Transverse colon (tissue), 4 donors: ENCODE measurements at regions not wholly inside any gene's neighbourhood (a gene's known extent, or its start where the extent isn't known, plus 50 kb on each side); places are given as distances from the start of the nearest gene placed in this dataset.

Experiments used
- DNase-seq: peaks from one replicate; pipeline ENCODE4 v3.0.0-alpha.2; 2019
- H3K27ac ChIP-seq, 4 donors: fragments of 200-600 bp; sonication (generic); 2 replicates each; pipeline ENCODE4 v1.5.1; 2016 to 2018; ENCODE audit warnings: inconsistent platforms in 4 of 4
- H3K27me3 ChIP-seq: fragments of 200-600 bp; sonication (generic); 2 replicates; pipeline ENCODE4 v1.5.1; 2017; ENCODE audit warnings: inconsistent platforms
- H3K36me3 ChIP-seq, 4 donors: fragments of 200-600 bp; sonication (generic); 2 replicates each; pipeline ENCODE4 v1.5.1; 2017 to 2019; ENCODE audit warnings: inconsistent platforms in 4 of 4
- H3K4me1 ChIP-seq, 4 donors: fragments of 200-600 bp; sonication (generic); 2 replicates each; pipeline ENCODE4 v1.5.1; 2017 to 2020; ENCODE audit warnings: inconsistent platforms in 4 of 4
- H3K4me3 ChIP-seq, 4 donors: fragments of 200-600 bp; sonication (generic); 1 replicate in 1 of 4; 2 replicates in 3 of 4; pipeline versions ENCODE4 v1.5.1 to v1.6.1; 2017 to 2019; ENCODE audit warnings: inconsistent platforms in 4 of 4
- H3K9me3 ChIP-seq, 2 donors: fragments of 200-600 bp; sonication (generic); 2 replicates each; pipeline ENCODE4 v1.5.1; 2017 to 2019; ENCODE audit warnings: inconsistent platforms in 2 of 2
- EP300 ChIP-seq: sonication (generic); formaldehyde crosslinking; IDR thresholded peaks from one replicate; pipeline ENCODE4 v1.6.1; 2017; ENCODE audit warnings: antibody characterized with exemption, low read depth
- POLR2A ChIP-seq: fragments of 450-650 bp; IDR thresholded peaks from one replicate; pipeline ENCODE4 v1.6.1; 2016; ENCODE audit warnings: antibody characterized with exemption, mild to moderate bottlenecking, moderate library complexity
- POLR2AphosphoS5 ChIP-seq, 3 donors: sonication (generic); formaldehyde crosslinking; IDR thresholded peaks; one replicate each; pipeline ENCODE4 v1.6.1; 2016; ENCODE audit warnings: antibody characterized with exemption in 3 of 3
- WGBS, 2 donors: methylation state at CpG; one replicate each; pipeline ENCODE4 v1.1.5; 2018; ENCODE audit warnings: low coverage in 1 of 2; 5-methylcytosine and 5-hydroxymethylcytosine counted together
- in situ Hi-C, 4 donors: fragments of 200-750 bp; cut with MboI; loops; one replicate each; pipeline versions ENCODE4 v1.15.0 to v1.15.1; 2017; ENCODE audit warnings: low sequenced_read_pairs in 3 of 4, low pct_ligation_motif_present in 1 of 4, low pct_unique_long_range_greater_than_20kb in 1 of 4
- intact Hi-C: fragments of 100-400 bp; cut with DNase I; formaldehyde crosslinking; loops from one replicate; pipeline ENCODE4 v1.15.1; 2023; ENCODE audit warnings: low total_unique reads
- TF ChIP-seq, protein P1 (sequence below), 5 experiments: fragments of 200-600 bp in 3 of 5; fragments of 450-650 bp in 2 of 5; sonication (generic) in 3 of 5; IDR thresholded peaks; 1 replicate in 2 of 5; 2 replicates in 3 of 5; pipeline ENCODE4 v1.5.1; 2016 to 2017; ENCODE audit warnings: antibody characterized with exemption in 5 of 5, inconsistent platforms in 3 of 5, mild to moderate bottlenecking in 2 of 5, moderate library complexity in 1 of 5

DNA sequence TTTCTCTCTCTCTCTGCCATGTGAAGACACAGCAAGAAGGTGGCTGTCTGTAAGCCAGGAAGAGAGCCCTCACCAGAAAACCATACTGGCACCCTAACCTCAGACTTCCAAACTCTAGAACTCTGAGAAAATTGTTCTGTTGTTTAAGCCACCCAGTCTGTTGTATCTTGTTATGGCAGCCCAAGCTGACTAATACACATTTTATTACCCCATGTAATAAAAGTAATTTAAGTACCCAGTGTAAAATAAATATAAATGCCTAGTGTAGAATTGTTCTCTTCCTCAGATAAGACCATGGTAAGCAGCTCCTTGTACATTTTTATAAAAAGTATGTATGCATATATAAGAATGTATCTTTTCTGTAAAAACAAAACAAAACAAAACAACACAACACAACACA, 119.7 kb downstream of the DTL start:
- no peaks in the 10 kb centered on the region for H3K27me3 ChIP-seq
- H3K4me1 ChIP-seq, result peaks cover 0 to 15% (median 4%) of the 10 kb centered on the region in 4 donors
- DNase-seq, result no peak
- intact Hi-C loops, result no loop called here
- peak overlapping the region in 2 of 4 donors; percentile 28 to 68 for H3K27ac ChIP-seq
- no peaks in the 10 kb centered on the region for H3K9me3 ChIP-seq
- in situ Hi-C loops, result no loop called here
- TF ChIP-seq EP300 (no peak), POLR2AphosphoS5 (IDR thresholded peaks at IDR 0.05) (no peak), POLR2A (no peak)
- TF ChIP-seq, protein P1, sequence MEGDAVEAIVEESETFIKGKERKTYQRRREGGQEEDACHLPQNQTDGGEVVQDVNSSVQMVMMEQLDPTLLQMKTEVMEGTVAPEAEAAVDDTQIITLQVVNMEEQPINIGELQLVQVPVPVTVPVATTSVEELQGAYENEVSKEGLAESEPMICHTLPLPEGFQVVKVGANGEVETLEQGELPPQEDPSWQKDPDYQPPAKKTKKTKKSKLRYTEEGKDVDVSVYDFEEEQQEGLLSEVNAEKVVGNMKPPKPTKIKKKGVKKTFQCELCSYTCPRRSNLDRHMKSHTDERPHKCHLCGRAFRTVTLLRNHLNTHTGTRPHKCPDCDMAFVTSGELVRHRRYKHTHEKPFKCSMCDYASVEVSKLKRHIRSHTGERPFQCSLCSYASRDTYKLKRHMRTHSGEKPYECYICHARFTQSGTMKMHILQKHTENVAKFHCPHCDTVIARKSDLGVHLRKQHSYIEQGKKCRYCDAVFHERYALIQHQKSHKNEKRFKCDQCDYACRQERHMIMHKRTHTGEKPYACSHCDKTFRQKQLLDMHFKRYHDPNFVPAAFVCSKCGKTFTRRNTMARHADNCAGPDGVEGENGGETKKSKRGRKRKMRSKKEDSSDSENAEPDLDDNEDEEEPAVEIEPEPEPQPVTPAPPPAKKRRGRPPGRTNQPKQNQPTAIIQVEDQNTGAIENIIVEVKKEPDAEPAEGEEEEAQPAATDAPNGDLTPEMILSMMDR (IDR thresholded peaks at IDR 0.05), result no peak
- H3K36me3 ChIP-seq, result no peaks in the 10 kb centered on the region
- no peak overlapping the region for H3K4me3 ChIP-seq

DNA sequence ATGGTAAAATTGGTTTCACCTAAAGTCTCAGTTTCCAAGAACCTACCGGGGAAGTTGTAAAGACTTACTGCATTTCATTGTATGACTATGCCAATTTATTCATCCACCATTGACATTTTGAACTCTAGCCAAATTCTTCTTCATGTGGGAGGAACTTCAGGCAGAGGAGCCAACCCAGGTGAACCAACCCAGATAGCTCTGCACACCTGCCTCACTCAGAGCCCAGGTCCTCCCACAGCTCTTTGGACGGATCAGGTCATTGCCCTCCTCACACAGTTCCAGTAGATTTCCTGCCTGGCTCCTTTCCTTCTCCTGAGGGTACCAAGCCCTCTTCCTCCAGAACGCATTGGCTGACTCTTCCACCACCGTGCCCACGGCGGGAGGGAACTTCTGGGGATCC, 121.7 kb downstream of the DTL start:
- Histone ChIP-seq H3K4me1 (peaks cover 0 to 26% (median 4%) of the 10 kb centered on the region in 4 donors), H3K27me3 (no peaks in the 10 kb centered on the region), H3K36me3 (no peaks in the 10 kb centered on the region), H3K9me3 (no peaks in the 10 kb centered on the region), H3K4me3 (no peak overlapping the region), H3K27ac (peak overlapping the region in 2 of 4 donors; percentile 23 to 38)
- in situ Hi-C loops (no loop called here), intact Hi-C loops (no loop called here)
- TF ChIP-seq POLR2A (no peak), EP300 (no peak)
- TF ChIP-seq, protein P1 (IDR thresholded peaks at IDR 0.05), result no peak
- 55 to 80% methylated on average over 6 of the region's 6 CpGs for WGBS, 2 donors
- DNase-seq, result peak; percentile 52

DNA sequence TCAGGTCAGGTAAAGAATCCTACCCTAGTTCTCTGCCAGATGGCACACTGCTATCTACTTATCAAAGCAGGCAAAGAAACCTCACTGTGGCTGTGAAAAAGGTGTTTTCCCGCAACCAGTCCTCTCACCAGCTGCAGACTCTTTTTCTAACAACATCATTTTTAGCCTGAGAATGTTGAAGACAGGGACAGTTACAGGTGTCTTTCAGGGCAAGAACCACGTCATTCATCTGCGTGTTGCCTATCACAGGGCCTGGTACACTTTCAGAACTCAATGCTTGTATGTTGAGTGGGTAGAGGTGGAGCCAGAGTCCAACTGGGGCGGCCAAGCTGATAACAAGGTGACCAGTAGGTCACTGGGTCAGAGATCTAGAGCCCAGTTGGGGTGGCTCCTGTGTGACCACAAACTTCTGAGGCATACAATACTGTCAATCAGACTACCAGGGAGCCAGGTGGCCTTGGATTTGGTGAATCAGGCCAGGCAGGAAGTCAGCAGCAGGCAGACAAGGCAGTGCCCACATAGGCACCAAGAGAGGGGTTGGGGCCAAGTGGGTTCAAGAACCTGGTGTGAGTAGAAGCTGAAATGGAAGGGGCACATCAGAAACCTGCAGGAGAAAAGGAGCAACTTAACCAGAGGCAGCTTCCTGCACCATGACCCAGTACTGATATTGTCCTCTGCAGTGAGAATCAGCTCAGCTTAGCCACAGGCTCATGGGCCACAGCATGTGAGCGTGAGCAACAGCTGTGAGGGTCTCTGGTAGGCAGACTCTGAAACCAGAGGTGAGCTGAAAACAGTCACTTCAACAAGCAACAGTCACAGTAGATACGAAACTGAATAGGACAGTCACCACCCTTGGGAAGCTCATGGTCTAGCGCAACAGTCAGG, 123.6 kb downstream of the DTL start:
- Histone ChIP-seq H3K4me3 (no peak overlapping the region), H3K4me1 (peaks cover 0 to 22% (median 2%) of the 10 kb centered on the region in 4 donors), H3K36me3 (no peaks in the 10 kb centered on the region), H3K27me3 (no peaks in the 10 kb centered on the region), H3K9me3 (no peaks in the 10 kb centered on the region), H3K27ac (no peak overlapping the region)
- DNase-seq, result no peak
- in situ Hi-C loops (no loop called here), intact Hi-C loops (no loop called here)
- WGBS, 2 donors, result 83 to 90% methylated on average over 1 to 7 of the region's 7 CpGs
- TF ChIP-seq POLR2AphosphoS5 (IDR thresholded peaks at IDR 0.05) (no peak), EP300 (no peak)
- TF ChIP-seq, protein P1 (IDR thresholded peaks at IDR 0.05), result no peak

DNA sequence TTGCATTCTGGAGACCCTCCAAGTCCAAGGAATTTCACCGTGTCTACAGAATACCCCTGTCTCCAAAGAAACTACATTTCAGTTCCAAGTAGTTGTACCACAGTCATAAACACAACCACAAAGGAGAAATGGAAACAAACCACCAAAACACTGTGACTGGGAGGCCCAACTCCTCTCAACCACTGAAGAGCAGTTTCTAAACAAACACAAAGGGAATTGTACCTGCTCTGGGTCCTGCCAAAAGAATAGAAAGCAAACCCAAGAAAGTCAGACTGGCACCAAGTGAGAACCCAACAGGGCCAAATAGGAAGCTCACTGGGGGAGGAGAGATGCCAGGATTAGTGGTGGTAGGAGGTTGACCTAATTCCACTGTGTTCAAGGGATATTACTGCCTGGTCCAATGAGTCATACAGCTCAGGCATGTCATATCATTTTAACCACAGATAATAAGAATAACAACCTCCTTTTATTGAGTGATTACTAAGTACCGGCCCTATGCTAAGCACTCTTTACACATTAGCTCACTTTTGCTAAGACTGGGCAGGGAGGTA, 123.9 kb upstream of the PPP2R5A start:
- intact Hi-C loops (no loop called here), in situ Hi-C loops (no loop called here)
- no peaks in the 10 kb centered on the region for H3K36me3 ChIP-seq
- no peaks in the 10 kb centered on the region for H3K9me3 ChIP-seq
- 18 to 52% methylated on average over 2 of the region's 2 CpGs for WGBS, 2 donors
- DNase-seq, result no peak
- H3K4me3 ChIP-seq, result no peak overlapping the region
- H3K4me1 ChIP-seq, result peaks cover 0 to 19% (median 2%) of the 10 kb centered on the region in 4 donors
- TF ChIP-seq POLR2A (no peak), POLR2AphosphoS5 (IDR thresholded peaks at IDR 0.05) (no peak), EP300 (no peak)
- TF ChIP-seq, protein P1 (IDR thresholded peaks at IDR 0.05), result no peak
- no peak overlapping the region for H3K27ac ChIP-seq
- H3K27me3 ChIP-seq, result no peaks in the 10 kb centered on the region
